Right lung (tissue), 2 donors: ENCODE measurements at regions not wholly inside any gene's neighbourhood (a gene's known extent, or its start where the extent isn't known, plus 50 kb on each side); places are given as distances from the start of the nearest gene placed in this dataset.

Source experiments
- DNase-seq, 2 donors: peaks; one replicate each; pipeline ENCODE4 v3.0.0-alpha.2; 2013

- DNase-seq = peak in 1 of 2 donors; percentile 50
These were observed 94.1 kb downstream of the SIK1 start for GRCh38 chr21:43332861-43333297.

- peak; percentile 81 to 89 for DNase-seq
These were observed 94.7 kb downstream of the SIK1 start for GRCh38 chr21:43331962-43332828.

- no peak for DNase-seq
These were observed 95.6 kb downstream of the SIK1 start for GRCh38 chr21:43331111-43331961.

- DNase-seq = no peak
These were observed 96.5 kb downstream of the SIK1 start for GRCh38 chr21:43330306-43330881.

GRCh38 chr21:43329711-43330269, 97.1 kb downstream of the SIK1 start:
- DNase-seq = no peak

- DNase-seq = no peak
These were observed 97.8 kb downstream of the SIK1 start for GRCh38 chr21:43328958-43329691.

- peak in 1 of 2 donors; percentile 33 for DNase-seq
These were observed 98.6 kb downstream of the SIK1 start for GRCh38 chr21:43328185-43328957.

GRCh38 chr21:43325968-43326715, 100.8 kb downstream of the SIK1 start:
- DNase-seq = no peak

- no peak for DNase-seq
These were observed 101.9 kb downstream of the SIK1 start for GRCh38 chr21:43325036-43325435.

GRCh38 chr21:43324596-43324995, 102.3 kb downstream of the SIK1 start:
- no peak for DNase-seq

GRCh38 chr21:43323244-43324005, 103.5 kb downstream of the SIK1 start:
- DNase-seq = no peak

- DNase-seq = no peak
These were observed 104.1 kb downstream of the SIK1 start for GRCh38 chr21:43322805-43323204.

- DNase-seq = no peak
These were observed 104.6 kb downstream of the SIK1 start for GRCh38 chr21:43322311-43322710.

- DNase-seq = no peak
These were observed 105.3 kb downstream of the SIK1 start for GRCh38 chr21:43321611-43322010.

GRCh38 chr21:43321111-43321510, 105.8 kb downstream of the SIK1 start:
- no peak for DNase-seq

GRCh38 chr21:43320526-43320925, 106.4 kb downstream of the SIK1 start:
- no peak for DNase-seq

- no peak for DNase-seq
These were observed 107.8 kb downstream of the SIK1 start for GRCh38 chr21:43318841-43319781.

GRCh38 chr21:43318368-43318767, 108.6 kb downstream of the SIK1 start:
- no peak for DNase-seq
